ENCODE measurements at regions not wholly inside any gene's neighbourhood (a gene's known extent, or its start where the extent isn't known, plus 50 kb on each side); places are given as distances from the start of the nearest gene placed in this dataset.
A peak's percentile ranks its signal among the peaks of the same experiment; 100 is the strongest.

- peak in 1 of 2 donors; percentile 14 for ATAC-seq
- intact Hi-C loops (cut with DNase I), result no loop called here
These were observed 425.1 kb upstream of the SULF2 start for GRCh38 chr20:48210111-48211027.

GRCh38 chr20:48209102-48209501 lies 423.8 kb upstream of the SULF2 start:
- ATAC-seq, result peak in 1 of 2 donors; percentile 34
- intact Hi-C loops (cut with DNase I), result no loop called here
- DNase-seq, result no peak

More at GRCh38 chr20:48210111-48211027, 425.1 kb upstream of the SULF2 start:
- no peak for DNase-seq

GRCh38 chr20:48208176-48208575 lies 422.9 kb upstream of the SULF2 start:
- ATAC-seq (no peak), DNase-seq (no peak)
- intact Hi-C loops (cut with DNase I), result no loop called here

GRCh38 chr20:48207505-48207904 lies 422.2 kb upstream of the SULF2 start:
- DNase-seq (no peak), ATAC-seq (no peak)
- intact Hi-C loops (cut with DNase I), result no loop called here

GRCh38 chr20:48205786-48206185 lies 420.5 kb upstream of the SULF2 start:
- DNase-seq (no peak), ATAC-seq (no peak)
- intact Hi-C loops (cut with DNase I), result no loop called here

GRCh38 chr20:48205281-48205782 lies 420.1 kb upstream of the SULF2 start:
- intact Hi-C loops (cut with DNase I), result no loop called here
- ATAC-seq (no peak), DNase-seq (no peak)

- DNase-seq, result no peak
- no peak for ATAC-seq
- intact Hi-C loops (cut with DNase I), result no loop called here
These were observed 419.2 kb upstream of the SULF2 start for GRCh38 chr20:48204499-48204898.

GRCh38 chr20:48203252-48203651 lies 418.0 kb upstream of the SULF2 start:
- peak in 1 of 2 donors; percentile 19 for ATAC-seq
- no peak for DNase-seq
- intact Hi-C loops (cut with DNase I), result no loop called here

- intact Hi-C loops (cut with DNase I), result no loop called here
- DNase-seq (no peak), ATAC-seq (no peak)
These were observed 417.2 kb upstream of the SULF2 start for GRCh38 chr20:48202334-48203113.

GRCh38 chr20:48201885-48202284 lies 416.6 kb upstream of the SULF2 start:
- DNase-seq (no peak), ATAC-seq (no peak)
- intact Hi-C loops (cut with DNase I), result no loop called here

- DNase-seq (no peak), ATAC-seq (no peak)
- intact Hi-C loops (cut with DNase I), result no loop called here
These were observed 415.9 kb upstream of the SULF2 start for GRCh38 chr20:48201188-48201587.

- intact Hi-C loops (cut with DNase I), result no loop called here
- ATAC-seq (no peak), DNase-seq (no peak)
These were observed 413.7 kb upstream of the SULF2 start for GRCh38 chr20:48198929-48199451.

- intact Hi-C loops (cut with DNase I), result no loop called here
- DNase-seq, result no peak
- ATAC-seq, result peak in 1 of 2 donors; percentile 40
These were observed 411.8 kb upstream of the SULF2 start for GRCh38 chr20:48197066-48197465.

GRCh38 chr20:48196486-48196885 lies 411.2 kb upstream of the SULF2 start:
- DNase-seq (no peak), ATAC-seq (no peak)
- intact Hi-C loops (cut with DNase I), result no loop called here

GRCh38 chr20:48196001-48196400 lies 410.7 kb upstream of the SULF2 start:
- intact Hi-C loops (cut with DNase I), result no loop called here
- DNase-seq, result no peak
- ATAC-seq, result no peak

GRCh38 chr20:48195121-48195870 lies 410.0 kb upstream of the SULF2 start:
- ATAC-seq (no peak), DNase-seq (no peak)
- intact Hi-C loops (cut with DNase I), result no loop called here

GRCh38 chr20:48194583-48194982 lies 409.3 kb upstream of the SULF2 start:
- ATAC-seq, result no peak
- DNase-seq, result no peak
- intact Hi-C loops (cut with DNase I), result no loop called here

GRCh38 chr20:48193627-48194425 lies 408.5 kb upstream of the SULF2 start:
- DNase-seq, result no peak
- no peak for ATAC-seq
- intact Hi-C loops (cut with DNase I), result no loop called here

All from left cardiac atrium (tissue), 4 donors.